K562 (cell line): ENCODE measurements at regions not wholly inside any gene's neighbourhood (a gene's known extent, or its start where the extent isn't known, plus 50 kb on each side); places are given as distances from the start of the nearest gene placed in this dataset.

Source experiments
- ARID1B ChIP-seq: fragments of 450-650 bp; IDR thresholded peaks from 2 replicates; pipeline ENCODE4 v1.6.1; 2016; ENCODE audit warnings: antibody characterized with exemption, mild to moderate bottlenecking, inconsistent platforms
- C11orf30 ChIP-seq: fragments of 450-650 bp; IDR thresholded peaks from 2 replicates; pipeline ENCODE4 v1.6.1; 2016; ENCODE audit warnings: low read depth, mild to moderate bottlenecking
- CC2D1A ChIP-seq: fragments of 450-650 bp; IDR thresholded peaks from 2 replicates; pipeline ENCODE4 v1.6.1; 2017; ENCODE audit warnings: mild to moderate bottlenecking
- CEBPG ChIP-seq, 3 experiments: fragments of 200-800 bp in 1 of 3; sonication (Bioruptor generic) in 1 of 3; sonication (generic) in 1 of 3; formaldehyde crosslinking in 1 of 3; IDR thresholded peaks in 2 of 3; conservative IDR thresholded peaks in 1 of 3; 2 replicates each; pipeline versions ENCODE4 v1.6.1 to v1.8.0; 2016 to 2022; ENCODE audit warnings: missing compliant biosample characterization in 2 of 3, missing genetic modification characterization in 2 of 3, mild to moderate bottlenecking in 1 of 3, missing genetic modification reagents in 1 of 3
- EGR1 ChIP-seq: fragments of 450-650 bp; conservative IDR thresholded peaks from 2 replicates; pipeline ENCODE4 v1.6.1; 2017; ENCODE audit warnings: mild to moderate bottlenecking
- FUS ChIP-seq: fragments of 200-400 bp; formaldehyde crosslinking; optimal IDR thresholded peaks from 2 replicates; pipeline ENCODE3; 2017; ENCODE audit warnings: low read depth, low read length
- MAFF ChIP-seq: IDR thresholded peaks from 2 replicates; pipeline ENCODE4 v1.6.1; 2012; ENCODE audit warnings: low read length, improper control_type of control experiment
- NFE2L1 ChIP-seq: fragments of 450-650 bp; IDR thresholded peaks from 2 replicates; pipeline ENCODE4 v1.6.1; 2016; ENCODE audit warnings: missing genetic modification characterization, low read depth, mild to moderate bottlenecking, missing compliant biosample characterization, moderate library complexity, borderline replicate concordance
- RAD21 ChIP-seq, 2 experiments: fragments of 250-450 bp in 1 of 2; fragments of 450-650 bp in 1 of 2; sonication (Bioruptor Pico) in 1 of 2; formaldehyde crosslinking in 1 of 2; IDR thresholded peaks in 1 of 2; conservative IDR thresholded peaks in 1 of 2; 2 replicates each; pipeline versions ENCODE4 v1.4.0 to v1.8.0; 2020 to 2022; ENCODE audit warnings: mild to moderate bottlenecking in 2 of 2, moderate library complexity in 1 of 2
- RFX1 ChIP-seq: fragments of 450-650 bp; IDR thresholded peaks from 2 replicates; pipeline ENCODE4 v1.6.1; 2016; ENCODE audit warnings: mild to moderate bottlenecking, moderate library complexity
- SMAD4 ChIP-seq: fragments of 250-450 bp; sonication (Bioruptor Pico); conservative IDR thresholded peaks from 2 replicates; pipeline ENCODE4 v1.8.0; 2021; ENCODE audit warnings: inconsistent platforms, mild to moderate bottlenecking, moderate library complexity
- TEAD4 ChIP-seq, 2 experiments: sonication (generic) in 1 of 2; formaldehyde crosslinking in 1 of 2; IDR thresholded peaks; 2 replicates each; pipeline versions ENCODE4 v1.6.1 to v1.8.0; 2012 to 2022; ENCODE audit warnings: borderline replicate concordance in 1 of 2, inconsistent platforms in 1 of 2, low read length in 1 of 2, mild to moderate bottlenecking in 1 of 2, missing genetic modification reagents in 1 of 2
- VEZF1 ChIP-seq: fragments of 200-800 bp; sonication (Bioruptor generic); IDR thresholded peaks from 2 replicates; pipeline ENCODE4 v1.6.1; 2017; ENCODE audit warnings: missing genetic modification characterization, missing compliant biosample characterization
- ZEB2 ChIP-seq: fragments of 450-650 bp; IDR thresholded peaks from 2 replicates; pipeline ENCODE4 v1.6.1; 2016
- ZNF395 ChIP-seq: fragments of 200-800 bp; sonication (Bioruptor generic); IDR thresholded peaks from 2 replicates; pipeline ENCODE4 v1.6.1; 2017; ENCODE audit warnings: missing genetic modification characterization, missing compliant biosample characterization
- ZNF584 ChIP-seq: fragments of 200-800 bp; sonication (Bioruptor generic); IDR thresholded peaks from 2 replicates; pipeline ENCODE4 v1.6.1; 2016; ENCODE audit warnings: low read depth, mild to moderate bottlenecking, missing genetic modification characterization, missing compliant biosample characterization
- ZNF780A ChIP-seq: fragments of 250-450 bp; sonication (Bioruptor Pico); IDR thresholded peaks from 2 replicates; pipeline ENCODE4 v1.5.0; 2021; ENCODE audit warnings: mild to moderate bottlenecking
- TF ChIP-seq, protein P1 (sequence below), 3 experiments: IDR thresholded peaks in 2 of 3; conservative IDR thresholded peaks in 1 of 3; 2 replicates each; pipeline ENCODE4 v1.5.1; 2011 to 2012; ENCODE audit warnings: low read length in 3 of 3, mild to moderate bottlenecking in 3 of 3, control low read depth in 2 of 3, improper control_type of control experiment in 1 of 3, inconsistent platforms in 1 of 3, low read depth in 1 of 3, mixed read lengths in 1 of 3, moderate library complexity in 1 of 3; ENCODE audit not compliant: insufficient read depth in 2 of 3
- TF ChIP-seq, protein P2 (sequence below): fragments of 450-650 bp; IDR thresholded peaks from 2 replicates; pipeline ENCODE4 v1.6.1; 2016; ENCODE audit warnings: missing biosample characterization, missing genetic modification characterization
- TF ChIP-seq, protein P3 (sequence below): fragments of 250-450 bp; sonication (Bioruptor Pico); IDR thresholded peaks from 2 replicates; pipeline ENCODE4 v1.6.1; 2021; ENCODE audit warnings: mild to moderate bottlenecking

DNA sequence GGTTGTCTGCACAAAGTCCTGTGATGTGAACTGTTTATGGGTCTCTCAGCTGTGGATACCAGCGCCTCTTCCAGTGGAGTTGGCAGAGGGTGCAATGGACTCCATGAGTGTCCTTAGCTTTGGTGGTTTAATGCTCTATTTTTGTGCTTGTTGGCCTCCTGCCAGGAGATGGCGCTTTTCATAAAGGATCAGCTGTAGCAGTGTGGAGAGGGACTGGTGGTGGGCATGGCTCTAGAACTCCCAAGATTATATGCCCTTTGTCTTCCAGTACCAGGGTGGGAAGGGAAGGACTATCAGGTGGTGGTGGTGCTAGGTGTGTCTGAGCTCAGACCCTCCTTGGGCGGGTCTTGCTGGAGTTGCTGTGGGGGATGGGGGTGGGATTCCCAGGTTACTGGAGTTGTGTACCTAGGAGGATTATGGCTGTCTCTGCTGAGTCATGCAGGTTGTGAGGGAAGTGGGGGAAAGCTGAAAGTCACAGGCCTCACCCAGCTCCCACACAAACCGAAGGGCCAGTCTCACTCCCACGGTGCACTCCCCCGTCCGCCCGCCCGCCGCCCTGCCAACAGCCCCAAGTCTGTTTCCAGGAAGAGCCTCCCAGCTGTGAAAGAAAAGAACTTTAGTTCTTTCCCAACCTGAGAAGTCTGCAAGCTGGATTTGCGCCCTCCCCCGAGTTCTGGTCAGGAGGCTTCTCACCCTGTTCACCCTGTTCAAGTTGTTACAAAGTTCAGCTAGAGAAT lies 108.1 kb downstream of the MARCO start (continued):
- peak; percentile 54; the same call in 1 of the 2 replicates for TF ChIP-seq NFE2L1 (tag)
- TF ChIP-seq SMAD4 = peak; percentile 71; the same call in 1 of the 2 replicates
- TF ChIP-seq RFX1 = peak; percentile 36; the same call in 1 of the 2 replicates
- TF ChIP-seq ARID1B = peak; percentile 66
- peak; percentile 51; the same call in 1 of the 2 replicates for TF ChIP-seq ZNF395 (CRISPR knock-in tag)
- no peak for TF ChIP-seq FUS
- TF ChIP-seq, protein P1, sequence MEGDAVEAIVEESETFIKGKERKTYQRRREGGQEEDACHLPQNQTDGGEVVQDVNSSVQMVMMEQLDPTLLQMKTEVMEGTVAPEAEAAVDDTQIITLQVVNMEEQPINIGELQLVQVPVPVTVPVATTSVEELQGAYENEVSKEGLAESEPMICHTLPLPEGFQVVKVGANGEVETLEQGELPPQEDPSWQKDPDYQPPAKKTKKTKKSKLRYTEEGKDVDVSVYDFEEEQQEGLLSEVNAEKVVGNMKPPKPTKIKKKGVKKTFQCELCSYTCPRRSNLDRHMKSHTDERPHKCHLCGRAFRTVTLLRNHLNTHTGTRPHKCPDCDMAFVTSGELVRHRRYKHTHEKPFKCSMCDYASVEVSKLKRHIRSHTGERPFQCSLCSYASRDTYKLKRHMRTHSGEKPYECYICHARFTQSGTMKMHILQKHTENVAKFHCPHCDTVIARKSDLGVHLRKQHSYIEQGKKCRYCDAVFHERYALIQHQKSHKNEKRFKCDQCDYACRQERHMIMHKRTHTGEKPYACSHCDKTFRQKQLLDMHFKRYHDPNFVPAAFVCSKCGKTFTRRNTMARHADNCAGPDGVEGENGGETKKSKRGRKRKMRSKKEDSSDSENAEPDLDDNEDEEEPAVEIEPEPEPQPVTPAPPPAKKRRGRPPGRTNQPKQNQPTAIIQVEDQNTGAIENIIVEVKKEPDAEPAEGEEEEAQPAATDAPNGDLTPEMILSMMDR (IDR thresholded peaks at IDR 0.05 in 2 of 3, conservative IDR thresholded peaks at IDR 0.05 in 1 of 3; ENCODE audit: insufficient read depth in 2 of 3, low read depth in 1 of 3, low read length in 3 of 3) = peak; percentile 36 to 43 (median 38)
- TF ChIP-seq ZNF584 = 0 out of 2 replicates have a peak, but pooled peaks have one; percentile 36
- TF ChIP-seq, protein P2, sequence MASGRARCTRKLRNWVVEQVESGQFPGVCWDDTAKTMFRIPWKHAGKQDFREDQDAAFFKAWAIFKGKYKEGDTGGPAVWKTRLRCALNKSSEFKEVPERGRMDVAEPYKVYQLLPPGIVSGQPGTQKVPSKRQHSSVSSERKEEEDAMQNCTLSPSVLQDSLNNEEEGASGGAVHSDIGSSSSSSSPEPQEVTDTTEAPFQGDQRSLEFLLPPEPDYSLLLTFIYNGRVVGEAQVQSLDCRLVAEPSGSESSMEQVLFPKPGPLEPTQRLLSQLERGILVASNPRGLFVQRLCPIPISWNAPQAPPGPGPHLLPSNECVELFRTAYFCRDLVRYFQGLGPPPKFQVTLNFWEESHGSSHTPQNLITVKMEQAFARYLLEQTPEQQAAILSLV (tag) = no peak
- TF ChIP-seq CEBPG (CRISPR knock-in tag; IDR thresholded peaks at IDR 0.05) = no peak
- no peak for TF ChIP-seq CEBPG (tag; conservative IDR thresholded peaks at IDR 0.05 in 1 of 2, IDR thresholded peaks at IDR 0.05 in 1 of 2)
- peak; percentile 88 for TF ChIP-seq C11orf30
- 0 out of 2 replicates have a peak, but pooled peaks have one; percentile 32 for TF ChIP-seq ZEB2
- TF ChIP-seq, protein P3, sequence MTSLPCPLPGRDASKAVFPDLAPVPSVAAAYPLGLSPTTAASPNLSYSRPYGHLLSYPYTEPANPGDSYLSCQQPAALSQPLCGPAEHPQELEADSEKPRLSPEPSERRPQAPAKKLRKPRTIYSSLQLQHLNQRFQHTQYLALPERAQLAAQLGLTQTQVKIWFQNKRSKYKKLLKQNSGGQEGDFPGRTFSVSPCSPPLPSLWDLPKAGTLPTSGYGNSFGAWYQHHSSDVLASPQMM (CRISPR knock-in tag) = no peak
- TF ChIP-seq RAD21 (CRISPR knock-in tag; conservative IDR thresholded peaks at IDR 0.05 in 1 of 2, IDR thresholded peaks at IDR 0.05 in 1 of 2) = peak in 1 of 2 experiments; percentile 32; a peak in 2 of 4 replicates
- TF ChIP-seq ZNF780A (CRISPR knock-in tag) = no peak
- peak; percentile 63; the same call in 1 of the 2 replicates for TF ChIP-seq VEZF1
- peak; percentile 91 for TF ChIP-seq EGR1
- TF ChIP-seq CC2D1A = peak; percentile 38; the same call in 1 of the 2 replicates
- TF ChIP-seq TEAD4 (IDR thresholded peaks at IDR 0.05; ENCODE audit: low read length) = peak; percentile 22; the same call in 1 of the 2 replicates
- no peak for TF ChIP-seq TEAD4 (CRISPR knock-in tag; IDR thresholded peaks at IDR 0.05; ENCODE audit: borderline replicate concordance)
- peak; percentile 29; the same call in 1 of the 2 replicates for TF ChIP-seq MAFF
